ENCODE measurements at regions not wholly inside any gene's neighbourhood (a gene's known extent, or its start where the extent isn't known, plus 50 kb on each side); places are given as distances from the start of the nearest gene placed in this dataset.
"Not testable (repeated sequence)": the region's sequence is repeated elsewhere in the genome, so short reads cannot be mapped to it uniquely, and the experiment has no call there.

- intact Hi-C loops (cut with micrococcal nuclease): no loop called here
Measured at GRCh38 chr5:106392766-106393165, 1278.0 kb downstream of the EFNA5 start.

DNA sequence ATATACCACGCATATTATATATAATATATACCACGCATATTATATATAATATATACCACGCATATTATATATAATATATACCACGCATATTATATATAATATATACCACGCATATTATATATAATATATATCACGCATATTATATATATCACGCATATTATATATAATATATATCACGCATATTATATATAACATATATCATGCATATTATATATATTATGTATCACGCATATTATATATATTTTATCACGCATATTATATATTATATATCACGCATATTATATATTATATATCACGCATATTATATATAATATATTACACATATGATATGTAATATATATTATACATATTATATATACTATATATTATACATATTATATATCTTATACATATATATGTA lies 1283.0 kb downstream of the EFNA5 start:
- intact Hi-C loops (cut with micrococcal nuclease): not testable (repeated sequence)

GRCh38 chr5:106386287-106386686 lies 1284.5 kb downstream of the EFNA5 start:
- intact Hi-C loops (cut with micrococcal nuclease): no loop called here

DNA sequence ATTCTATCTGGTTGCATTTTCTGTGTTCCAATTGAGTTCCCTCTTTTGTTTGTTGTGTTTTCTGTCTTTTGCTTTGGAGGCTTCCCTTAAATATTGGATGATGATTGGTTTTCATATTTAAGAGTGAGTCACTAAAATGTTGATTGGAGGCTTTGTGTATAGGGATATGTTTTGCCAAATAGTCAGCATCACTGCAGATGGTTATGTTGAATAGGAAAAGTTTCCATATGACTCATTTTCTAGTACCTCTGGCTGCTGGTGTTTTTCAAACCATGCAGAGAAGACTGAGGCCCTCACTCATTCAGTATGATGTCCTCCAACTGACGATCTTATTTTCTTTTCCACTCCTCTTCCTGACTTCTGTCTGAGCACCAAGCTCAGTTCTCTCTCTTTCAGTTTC lies 1290.0 kb downstream of the EFNA5 start:
- intact Hi-C loops (cut with micrococcal nuclease): no loop called here

DNA sequence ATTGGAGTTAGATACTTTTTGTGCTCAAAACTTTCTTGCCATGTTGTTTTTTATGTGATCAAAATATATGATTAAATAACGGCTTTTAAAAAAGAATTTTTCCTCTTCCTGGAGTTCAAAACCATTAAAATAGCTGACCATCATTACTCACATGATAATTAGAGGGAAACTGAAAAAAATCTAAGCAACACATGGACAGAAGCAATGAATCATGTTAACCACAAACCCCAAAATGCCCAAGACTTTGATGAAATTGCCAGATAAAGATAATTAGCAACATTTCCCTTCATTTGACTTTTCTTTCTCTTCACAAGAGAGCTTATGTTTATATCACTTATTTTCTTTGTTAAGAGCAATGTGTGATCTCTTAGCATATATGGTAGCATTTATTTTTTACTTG lies 1294.2 kb downstream of the EFNA5 start:
- intact Hi-C loops (cut with micrococcal nuclease): no loop called here

DNA sequence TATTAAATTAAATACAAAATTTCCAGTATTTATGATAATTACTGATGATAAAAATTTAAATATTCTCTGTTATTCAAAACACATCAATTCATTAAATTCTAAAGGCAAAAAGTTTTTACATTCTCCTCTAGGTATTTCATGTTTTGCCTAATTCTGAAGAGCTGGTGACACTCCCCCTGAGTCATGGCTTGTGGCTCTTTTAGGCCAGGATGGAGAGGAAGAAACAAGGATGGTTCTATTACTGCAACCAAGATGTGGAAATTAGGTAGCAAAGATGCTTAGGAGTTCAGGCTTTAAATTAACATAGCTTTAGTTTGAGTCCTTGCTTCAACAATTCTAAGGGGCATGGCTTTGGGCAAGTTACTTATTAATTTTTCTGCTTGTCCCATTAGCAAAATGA lies 1295.8 kb downstream of the EFNA5 start:
- intact Hi-C loops (cut with micrococcal nuclease): no loop called here

DNA sequence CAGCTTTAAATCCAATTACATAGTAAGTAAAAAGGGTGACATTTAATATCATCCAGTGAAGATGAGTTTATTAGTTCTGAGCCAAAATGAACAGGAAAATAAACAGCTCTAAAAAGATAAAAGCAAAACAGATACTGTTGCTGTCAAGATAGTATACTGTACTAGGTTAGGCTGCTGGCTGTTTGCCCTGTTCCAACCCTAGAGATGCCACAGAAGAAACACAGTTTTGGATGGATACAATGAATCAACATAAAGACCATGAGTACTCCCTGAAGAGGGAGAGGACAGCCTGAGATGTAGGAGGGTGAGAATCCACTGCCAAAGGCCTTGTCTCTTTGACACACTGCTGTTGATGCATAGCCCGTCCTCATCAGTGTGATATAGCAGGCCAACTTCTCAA lies 1302.7 kb downstream of the EFNA5 start:
- intact Hi-C loops (cut with micrococcal nuclease): no loop called here

DNA sequence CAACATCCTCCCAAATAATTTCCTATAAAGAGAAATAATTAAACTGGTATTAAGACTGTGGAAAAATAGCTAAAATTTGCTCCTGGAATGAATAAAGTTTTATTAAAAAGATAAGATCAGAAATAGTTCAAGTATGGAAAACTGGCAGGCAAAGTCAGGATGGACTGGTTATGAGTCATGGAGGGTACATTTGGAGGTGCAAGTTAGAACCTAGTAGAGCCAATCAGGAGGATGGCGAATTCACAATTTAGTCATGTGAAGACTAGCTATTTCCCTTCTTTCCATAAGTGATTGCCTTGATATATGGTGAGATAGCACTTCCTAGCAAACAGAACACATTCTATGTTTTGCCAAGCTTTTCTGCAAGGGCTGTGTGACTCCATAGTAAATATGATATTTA lies 1303.5 kb downstream of the EFNA5 start:
- intact Hi-C loops (cut with micrococcal nuclease): no loop called here

- intact Hi-C loops (cut with micrococcal nuclease): no loop called here
Measured at GRCh38 chr5:106363578-106363977, 1307.2 kb downstream of the EFNA5 start.

DNA sequence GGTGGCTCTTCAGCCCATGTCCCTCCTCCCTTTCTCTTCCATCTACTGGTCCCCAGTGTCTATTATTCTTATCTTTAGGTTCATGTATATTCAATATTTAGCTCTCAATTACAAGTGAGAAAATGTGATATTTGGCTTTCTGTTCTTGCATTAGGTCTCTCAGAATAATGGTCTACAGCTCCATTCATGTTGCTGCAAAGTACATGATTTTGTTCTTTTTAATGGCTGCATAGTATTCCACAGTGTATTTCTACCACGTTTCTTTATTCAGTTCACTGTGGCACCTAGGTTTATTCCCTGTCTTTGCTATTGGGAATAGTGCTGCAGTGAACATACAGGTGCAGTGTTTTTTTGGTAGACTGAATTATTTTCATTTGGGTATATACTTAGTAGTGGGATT lies 1308.8 kb downstream of the EFNA5 start:
- intact Hi-C loops (cut with micrococcal nuclease): no loop called here

- intact Hi-C loops (cut with micrococcal nuclease): no loop called here
Measured at GRCh38 chr5:106331415-106331814, 1339.3 kb downstream of the EFNA5 start.

- intact Hi-C loops (cut with micrococcal nuclease): no loop called here
Measured at GRCh38 chr5:106324356-106324755, 1346.4 kb downstream of the EFNA5 start.

DNA sequence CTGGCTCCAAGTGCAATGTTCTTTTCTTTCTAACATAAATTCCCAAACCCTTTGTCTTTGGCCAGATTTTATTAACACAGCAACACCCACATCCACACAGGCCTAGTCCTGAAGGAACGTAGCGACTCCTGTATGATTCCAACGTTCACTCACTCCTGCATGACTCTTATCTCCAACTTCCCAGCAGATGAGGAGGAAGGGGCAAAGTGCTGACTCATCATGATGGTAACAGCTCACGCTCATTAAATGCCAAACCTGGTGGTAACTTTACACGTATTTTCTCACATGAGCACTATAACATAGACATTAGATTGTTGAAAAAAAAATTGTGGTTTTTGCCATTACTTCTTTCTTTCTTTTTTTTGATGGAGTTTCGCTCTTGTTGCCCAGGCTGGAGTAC lies 1349.5 kb downstream of the EFNA5 start:
- intact Hi-C loops (cut with micrococcal nuclease): no loop called here

- intact Hi-C loops (cut with micrococcal nuclease): no loop called here
Measured at GRCh38 chr5:106314221-106314824, 1356.4 kb downstream of the EFNA5 start.

DNA sequence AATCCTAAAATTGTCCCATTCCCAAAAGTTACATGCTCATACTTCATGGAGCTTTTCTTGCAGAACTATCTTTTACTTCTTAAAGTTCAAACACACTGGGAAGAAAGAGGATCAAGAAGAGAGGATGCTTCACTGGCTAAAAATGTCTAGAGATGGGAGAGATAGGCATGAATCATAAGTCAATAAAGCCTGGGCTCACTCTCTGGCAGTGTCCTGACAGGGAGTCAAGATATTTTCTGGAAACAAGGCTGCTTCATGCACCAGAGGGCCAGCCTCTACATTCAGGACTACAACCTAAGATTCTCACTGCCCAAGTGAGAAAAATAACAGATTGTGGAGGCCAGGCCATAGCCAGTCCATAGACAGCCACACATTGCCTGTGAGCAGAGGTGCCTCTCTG lies 1358.4 kb downstream of the EFNA5 start:
- intact Hi-C loops (cut with micrococcal nuclease): no loop called here

DNA sequence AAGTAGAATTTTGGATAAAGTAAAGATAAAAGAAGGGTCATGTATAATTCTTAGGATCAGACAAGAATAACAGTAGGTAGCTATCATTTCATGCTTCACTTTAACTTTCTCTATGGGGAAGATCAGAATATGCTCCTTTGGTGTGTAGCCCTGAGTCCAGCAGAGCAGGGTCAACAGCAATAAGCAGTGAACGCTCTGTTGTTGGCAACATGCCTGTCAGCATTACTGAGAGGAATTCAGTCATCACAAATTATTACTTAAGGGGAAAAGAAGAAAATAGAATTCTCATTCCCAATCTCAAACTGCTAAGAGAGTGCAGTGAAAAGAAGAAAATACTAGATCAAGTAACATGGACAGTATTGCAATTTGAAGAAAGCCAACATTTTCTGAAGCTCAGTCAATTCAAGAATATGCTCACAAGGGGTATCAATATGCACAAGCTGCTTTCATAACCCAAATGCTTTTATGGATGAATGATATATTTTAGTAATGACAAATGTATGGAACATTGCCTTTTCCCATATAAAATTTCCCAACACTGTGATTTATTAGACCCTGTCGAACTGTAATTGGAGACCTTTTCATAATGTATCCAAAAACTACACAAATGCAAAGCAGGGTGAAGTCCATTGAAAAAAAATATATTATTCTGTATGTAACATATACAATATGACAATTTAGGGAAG lies 1359.4 kb downstream of the EFNA5 start:
- intact Hi-C loops (cut with micrococcal nuclease): no loop called here

GRCh38 chr5:106307265-106307664 lies 1363.5 kb downstream of the EFNA5 start:
- intact Hi-C loops (cut with micrococcal nuclease): no loop called here

GRCh38 chr5:106306313-106307028 lies 1364.3 kb downstream of the EFNA5 start:
- intact Hi-C loops (cut with micrococcal nuclease): no loop called here

GRCh38 chr5:106303911-106304310 lies 1366.8 kb downstream of the EFNA5 start:
- intact Hi-C loops (cut with micrococcal nuclease): no loop called here

DNA sequence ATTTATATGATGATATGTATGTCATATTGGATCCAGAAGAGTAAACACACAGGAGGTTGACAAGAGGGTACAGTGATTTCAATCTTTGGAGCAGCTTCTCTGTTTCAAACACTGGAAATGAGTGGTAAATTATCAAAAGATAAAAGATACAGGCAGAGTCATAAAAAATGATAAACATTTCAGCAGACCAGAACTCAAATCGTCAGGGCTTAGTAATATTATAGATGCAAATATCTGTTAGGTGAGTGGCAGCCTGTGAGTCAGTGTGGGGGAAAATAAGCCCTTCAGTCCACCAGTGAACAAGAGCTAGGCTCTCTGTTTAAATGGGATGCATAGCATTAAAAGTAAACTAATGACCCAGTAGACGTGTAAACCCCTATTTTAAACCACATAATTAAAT lies 1378.1 kb downstream of the EFNA5 start:
- intact Hi-C loops (cut with micrococcal nuclease): no loop called here

DNA sequence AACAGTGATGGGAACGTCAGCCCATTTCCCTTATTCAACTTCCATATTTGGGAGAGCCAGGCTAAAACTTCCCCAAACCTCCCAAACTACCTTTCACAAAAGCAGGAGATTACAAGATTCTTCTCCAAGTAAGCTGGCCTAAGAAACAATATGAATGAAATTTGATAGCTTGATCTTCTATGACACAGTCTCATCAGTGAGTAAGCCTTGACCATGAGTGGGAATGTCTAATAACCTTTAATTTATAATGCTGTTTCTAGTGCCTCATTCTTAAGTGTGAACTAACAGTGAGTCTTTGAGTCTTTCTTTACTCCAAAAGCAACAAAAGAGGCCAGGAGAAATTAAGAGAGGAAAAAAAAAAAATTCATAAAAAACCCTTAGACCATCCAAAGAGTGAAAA lies 1379.9 kb downstream of the EFNA5 start:
- intact Hi-C loops (cut with micrococcal nuclease): no loop called here

- intact Hi-C loops (cut with micrococcal nuclease): no loop called here
Measured at GRCh38 chr5:106288979-106289378, 1381.8 kb downstream of the EFNA5 start.
